ENCODE measurements at regions not wholly inside any gene's neighbourhood (a gene's known extent, or its start where the extent isn't known, plus 50 kb on each side); places are given as distances from the start of the nearest gene placed in this dataset.

DNA sequence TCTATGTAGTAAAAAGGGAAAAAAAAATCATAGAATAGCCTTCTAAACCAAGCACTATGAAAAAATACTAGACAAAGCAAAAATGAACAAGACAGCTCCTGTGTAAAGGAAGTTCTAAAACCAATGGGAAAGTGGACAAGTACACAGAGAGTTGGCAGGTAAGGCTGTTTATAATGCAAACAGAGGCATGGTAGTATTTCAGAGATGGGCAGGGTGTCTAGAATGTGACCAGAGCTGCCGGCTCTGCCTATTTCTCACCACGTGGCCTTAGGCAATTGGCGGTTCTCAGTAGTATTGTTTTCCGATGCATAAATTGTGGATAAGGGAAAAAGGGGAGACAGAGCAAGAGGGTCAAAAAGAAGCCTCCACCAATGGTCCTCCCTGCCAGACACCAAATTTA, 173.6 kb downstream of the ANKRD30B start:
- no peak overlapping the region for H3K27ac ChIP-seq (ENCODE audit: low read depth, low read length)
- H3K4me3 ChIP-seq (ENCODE audit: low read depth, low read length), result no peak overlapping the region
- no peak overlapping the region for H3K9ac ChIP-seq (ENCODE audit: low read length)
- H3K36me3 ChIP-seq (ENCODE audit: control insufficient read depth, insufficient read depth, low read length), result no peaks in the 10 kb centered on the region
- H3K27me3 ChIP-seq (ENCODE audit: control insufficient read depth, insufficient read depth, low read length), result no peaks in the 10 kb centered on the region
- H3K4me1 ChIP-seq (ENCODE audit: control insufficient read depth, insufficient read depth, low read length), result no peaks in the 10 kb centered on the region
- peaks cover 83% of the 10 kb centered on the region for H3K9me3 ChIP-seq (ENCODE audit: control insufficient read depth, insufficient read depth, low read depth, low read length)

DNA sequence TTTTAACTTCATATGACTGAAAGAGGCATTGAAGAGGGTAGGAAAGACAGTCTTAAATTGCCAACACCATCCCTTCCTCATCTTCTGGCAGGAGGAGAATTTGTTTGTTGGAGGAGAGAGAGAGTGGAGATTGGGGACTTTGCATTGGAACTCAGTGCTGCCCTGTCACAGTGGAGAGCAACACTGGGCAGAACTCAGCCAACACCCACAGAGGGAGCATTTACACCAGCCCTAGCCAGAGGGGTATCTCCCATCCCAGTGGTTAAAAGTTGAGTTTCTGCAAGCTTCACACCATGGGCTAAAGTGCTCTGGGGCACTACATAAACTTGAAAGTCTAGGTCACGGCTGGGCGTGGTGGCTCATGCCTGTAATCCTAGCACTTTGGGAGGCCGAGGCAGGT, 174.1 kb downstream of the ANKRD30B start:
- Histone ChIP-seq H3K27ac (ENCODE audit: low read depth, low read length) (no peak overlapping the region), H3K36me3 (ENCODE audit: control insufficient read depth, insufficient read depth, low read length) (no peaks in the 10 kb centered on the region), H3K4me1 (ENCODE audit: control insufficient read depth, insufficient read depth, low read length) (no peaks in the 10 kb centered on the region), H3K4me3 (ENCODE audit: low read depth, low read length) (no peak overlapping the region), H3K27me3 (ENCODE audit: control insufficient read depth, insufficient read depth, low read length) (no peaks in the 10 kb centered on the region), H3K9ac (ENCODE audit: low read length) (no peak overlapping the region), H3K9me3 (ENCODE audit: control insufficient read depth, insufficient read depth, low read depth, low read length) (peaks cover 78% of the 10 kb centered on the region)

DNA sequence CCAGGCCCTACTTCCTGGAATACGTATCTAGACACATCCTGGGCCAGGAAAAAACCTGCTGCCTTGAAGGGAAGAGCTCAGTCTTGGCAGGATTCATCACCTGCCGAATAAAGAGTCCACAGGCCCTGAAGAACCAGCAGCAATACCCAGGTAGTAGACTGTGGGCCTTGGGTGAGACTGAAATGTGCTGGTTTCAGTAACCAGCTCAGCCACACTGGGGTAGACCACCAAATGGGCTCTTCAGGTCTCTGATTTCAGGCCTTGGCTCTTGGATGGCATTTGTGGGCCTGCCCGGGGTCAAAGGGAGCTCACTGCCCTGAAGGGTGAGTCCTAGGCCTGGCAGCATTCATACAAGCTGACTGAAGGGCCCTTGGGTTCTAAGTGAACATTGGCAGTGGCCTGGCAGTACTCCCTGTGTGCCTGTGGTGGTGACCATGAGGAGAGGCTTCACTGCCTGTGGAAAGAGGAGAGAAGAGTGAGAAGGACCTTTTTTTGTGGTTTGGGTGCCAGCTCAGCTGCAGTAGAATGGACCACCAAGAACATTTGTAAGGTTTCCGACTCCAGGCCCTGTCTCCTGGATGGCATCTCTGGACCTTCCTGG, 175.1 kb downstream of the ANKRD30B start:
- Histone ChIP-seq H3K36me3 (ENCODE audit: control insufficient read depth, insufficient read depth, low read length) (no peaks in the 10 kb centered on the region), H3K9me3 (ENCODE audit: control insufficient read depth, insufficient read depth, low read depth, low read length) (peaks cover 74% of the 10 kb centered on the region), H3K9ac (ENCODE audit: low read length) (no peak overlapping the region), H3K4me1 (ENCODE audit: control insufficient read depth, insufficient read depth, low read length) (no peaks in the 10 kb centered on the region), H3K27me3 (ENCODE audit: control insufficient read depth, insufficient read depth, low read length) (no peaks in the 10 kb centered on the region), H3K4me3 (ENCODE audit: low read depth, low read length) (no peak overlapping the region; the same call in 1 of the 2 replicates), H3K27ac (ENCODE audit: low read depth, low read length) (no peak overlapping the region)

DNA sequence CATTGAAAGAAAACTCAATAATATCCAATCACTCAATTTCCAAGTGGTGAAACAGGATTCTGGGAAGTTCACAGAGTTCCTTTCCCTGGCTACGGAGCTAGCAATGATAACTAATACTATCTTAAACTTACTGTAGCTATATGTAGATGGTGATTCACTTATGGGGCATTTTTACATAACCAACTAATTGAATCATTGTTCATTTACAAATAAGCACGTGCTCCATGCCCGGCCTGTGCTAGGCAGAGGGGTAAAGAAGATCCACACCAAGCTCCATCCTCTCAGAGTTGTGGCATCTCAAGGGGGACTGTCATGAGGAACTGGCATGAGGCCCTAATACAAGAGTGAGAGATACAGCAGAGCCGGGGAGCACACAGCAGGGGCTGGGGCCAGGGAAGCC, 176.3 kb downstream of the ANKRD30B start:
- no peak overlapping the region for H3K27ac ChIP-seq (ENCODE audit: low read depth, low read length)
- no peak overlapping the region for H3K4me3 ChIP-seq (ENCODE audit: low read depth, low read length)
- no peaks in the 10 kb centered on the region for H3K27me3 ChIP-seq (ENCODE audit: control insufficient read depth, insufficient read depth, low read length)
- peaks cover 77% of the 10 kb centered on the region; the same call in 1 of the 2 replicates for H3K9me3 ChIP-seq (ENCODE audit: control insufficient read depth, insufficient read depth, low read depth, low read length)
- no peaks in the 10 kb centered on the region for H3K4me1 ChIP-seq (ENCODE audit: control insufficient read depth, insufficient read depth, low read length)
- H3K36me3 ChIP-seq (ENCODE audit: control insufficient read depth, insufficient read depth, low read length), result no peaks in the 10 kb centered on the region
- H3K9ac ChIP-seq (ENCODE audit: low read length), result no peak overlapping the region

DNA sequence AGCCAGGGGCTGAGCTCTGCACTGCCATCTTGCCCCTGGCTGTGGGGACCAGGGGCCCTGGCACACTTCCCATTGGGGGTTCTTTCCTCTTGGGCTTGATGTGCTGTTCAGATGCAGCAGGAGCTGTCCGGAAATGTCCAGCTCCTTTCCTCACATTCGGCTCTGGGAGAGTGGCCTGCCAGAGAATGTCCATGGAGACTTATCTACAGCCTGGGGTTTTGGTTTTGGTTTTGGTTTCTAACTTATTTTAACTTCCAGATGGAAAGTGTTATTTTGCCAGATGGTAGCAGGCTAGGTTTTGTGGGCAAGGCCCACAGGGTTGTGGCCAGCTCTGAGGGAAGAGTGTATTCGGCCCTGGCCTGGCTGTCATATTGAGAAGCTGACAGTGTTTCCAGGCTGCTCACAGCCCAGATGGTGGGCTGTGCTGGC, 177.3 kb downstream of the ANKRD30B start:
- H3K27ac ChIP-seq (ENCODE audit: low read depth, low read length), result no peak overlapping the region
- H3K9ac ChIP-seq (ENCODE audit: low read length), result peak overlapping the region; percentile 20
- H3K4me3 ChIP-seq (ENCODE audit: low read depth, low read length), result no peak overlapping the region
- no peaks in the 10 kb centered on the region for H3K4me1 ChIP-seq (ENCODE audit: control insufficient read depth, insufficient read depth, low read length)
- peaks cover 74% of the 10 kb centered on the region; the same call in 1 of the 2 replicates for H3K9me3 ChIP-seq (ENCODE audit: control insufficient read depth, insufficient read depth, low read depth, low read length)
- H3K36me3 ChIP-seq (ENCODE audit: control insufficient read depth, insufficient read depth, low read length), result no peaks in the 10 kb centered on the region
- no peaks in the 10 kb centered on the region for H3K27me3 ChIP-seq (ENCODE audit: control insufficient read depth, insufficient read depth, low read length)

DNA sequence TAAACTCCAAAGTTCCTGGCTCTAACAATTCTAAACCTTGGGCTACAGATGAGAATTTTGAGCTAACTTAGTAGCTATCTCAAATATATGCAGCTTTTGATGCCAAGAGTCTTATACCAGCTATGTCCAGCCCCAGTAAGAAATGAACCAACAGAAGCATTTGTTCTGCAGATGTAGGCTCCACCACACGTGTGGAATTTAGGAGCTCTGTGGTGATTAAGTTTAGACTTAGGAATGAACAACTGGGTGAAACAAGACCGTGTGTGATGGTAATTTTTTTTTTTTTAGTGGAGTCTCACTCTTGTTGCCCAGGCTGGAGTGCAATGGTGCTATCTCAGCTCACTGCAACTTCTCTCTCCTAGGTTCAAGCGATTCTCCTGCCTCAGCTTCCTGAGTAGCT, 179.7 kb downstream of the ANKRD30B start:
- H3K9me3 ChIP-seq (ENCODE audit: control insufficient read depth, insufficient read depth, low read depth, low read length), result peaks cover 69% of the 10 kb centered on the region; the same call in 1 of the 2 replicates
- no peaks in the 10 kb centered on the region for H3K4me1 ChIP-seq (ENCODE audit: control insufficient read depth, insufficient read depth, low read length)
- H3K27ac ChIP-seq (ENCODE audit: low read depth, low read length), result no peak overlapping the region
- H3K36me3 ChIP-seq (ENCODE audit: control insufficient read depth, insufficient read depth, low read length), result no peaks in the 10 kb centered on the region
- no peak overlapping the region for H3K4me3 ChIP-seq (ENCODE audit: low read depth, low read length)
- no peak overlapping the region for H3K9ac ChIP-seq (ENCODE audit: low read length)
- no peaks in the 10 kb centered on the region for H3K27me3 ChIP-seq (ENCODE audit: control insufficient read depth, insufficient read depth, low read length)

DNA sequence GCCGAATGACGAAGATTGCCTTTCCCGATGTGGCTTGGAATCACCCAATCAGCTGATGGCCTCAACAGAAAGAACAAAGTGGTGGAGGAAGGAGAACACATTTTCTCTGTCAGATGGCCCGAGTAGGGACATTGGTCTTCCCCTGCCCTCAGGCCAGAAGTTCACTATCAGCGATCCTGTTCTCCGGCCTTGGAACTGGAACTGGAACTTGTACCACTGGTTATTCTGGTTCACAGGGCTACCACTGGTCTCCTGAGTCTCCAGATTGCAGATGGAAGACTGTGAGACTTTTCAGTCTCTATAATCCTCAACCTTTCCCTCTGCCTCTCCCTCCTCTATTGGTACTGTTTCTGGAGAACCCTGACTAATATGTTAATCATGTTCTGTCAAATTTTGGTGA, 180.4 kb downstream of the ANKRD30B start:
- peaks cover 69% of the 10 kb centered on the region; the same call in 1 of the 2 replicates for H3K9me3 ChIP-seq (ENCODE audit: control insufficient read depth, insufficient read depth, low read depth, low read length)
- no peak overlapping the region for H3K27ac ChIP-seq (ENCODE audit: low read depth, low read length)
- H3K27me3 ChIP-seq (ENCODE audit: control insufficient read depth, insufficient read depth, low read length), result no peaks in the 10 kb centered on the region
- no peak overlapping the region for H3K4me3 ChIP-seq (ENCODE audit: low read depth, low read length)
- H3K4me1 ChIP-seq (ENCODE audit: control insufficient read depth, insufficient read depth, low read length), result no peaks in the 10 kb centered on the region
- H3K9ac ChIP-seq (ENCODE audit: low read length), result no peak overlapping the region
- H3K36me3 ChIP-seq (ENCODE audit: control insufficient read depth, insufficient read depth, low read length), result no peaks in the 10 kb centered on the region

DNA sequence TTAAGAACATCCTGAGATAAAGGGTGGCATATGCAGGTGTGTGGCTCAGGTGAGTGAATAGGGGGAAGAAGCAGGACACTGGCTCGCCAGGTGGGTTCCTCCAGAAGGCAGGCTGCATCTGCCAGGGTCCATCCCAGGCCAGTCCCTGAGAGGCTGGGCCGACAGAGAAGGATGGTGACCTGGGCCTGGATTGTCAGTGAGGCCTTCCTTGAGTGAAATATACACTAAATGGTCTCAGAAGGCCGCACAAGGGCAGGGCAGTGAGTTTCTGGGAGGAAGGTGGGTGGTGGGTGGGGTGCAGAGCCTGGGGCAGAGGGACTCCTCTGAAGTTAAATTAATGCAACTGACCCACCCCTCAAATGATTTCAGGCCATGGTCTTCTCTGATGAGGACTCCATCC, 182.1 kb downstream of the ANKRD30B start:
- H3K27ac ChIP-seq (ENCODE audit: low read depth, low read length), result no peak overlapping the region
- H3K27me3 ChIP-seq (ENCODE audit: control insufficient read depth, insufficient read depth, low read length), result no peaks in the 10 kb centered on the region
- peaks cover 72% of the 10 kb centered on the region; the same call in 1 of the 2 replicates for H3K9me3 ChIP-seq (ENCODE audit: control insufficient read depth, insufficient read depth, low read depth, low read length)
- H3K4me1 ChIP-seq (ENCODE audit: control insufficient read depth, insufficient read depth, low read length), result no peaks in the 10 kb centered on the region; the same call in 1 of the 2 replicates
- H3K36me3 ChIP-seq (ENCODE audit: control insufficient read depth, insufficient read depth, low read length), result no peaks in the 10 kb centered on the region
- no peak overlapping the region for H3K9ac ChIP-seq (ENCODE audit: low read length)
- no peak overlapping the region for H3K4me3 ChIP-seq (ENCODE audit: low read depth, low read length)

DNA sequence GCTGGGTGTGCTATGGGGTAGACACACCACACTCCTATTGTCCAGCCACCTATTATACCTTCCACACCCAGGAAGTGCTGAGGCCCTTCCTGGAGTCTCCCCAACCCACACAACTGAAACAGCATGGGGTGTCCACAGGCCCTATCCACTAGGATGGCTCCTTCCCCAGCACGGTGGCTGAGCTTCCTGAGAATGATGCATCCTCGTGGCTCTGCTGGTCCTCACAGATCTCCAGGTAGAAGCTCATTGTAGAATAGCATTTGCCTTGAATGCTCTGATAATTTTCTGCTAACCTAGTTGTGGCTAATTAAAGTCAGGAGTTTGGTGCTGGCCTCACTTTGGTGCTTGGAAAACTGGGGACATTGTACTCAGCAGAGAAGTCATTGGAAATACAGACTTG, 182.6 kb downstream of the ANKRD30B start:
- Histone ChIP-seq H3K9me3 (ENCODE audit: control insufficient read depth, insufficient read depth, low read depth, low read length) (peaks cover 72% of the 10 kb centered on the region; the same call in 1 of the 2 replicates), H3K4me1 (ENCODE audit: control insufficient read depth, insufficient read depth, low read length) (no peaks in the 10 kb centered on the region; the same call in 1 of the 2 replicates), H3K27me3 (ENCODE audit: control insufficient read depth, insufficient read depth, low read length) (no peaks in the 10 kb centered on the region), H3K36me3 (ENCODE audit: control insufficient read depth, insufficient read depth, low read length) (no peaks in the 10 kb centered on the region), H3K9ac (ENCODE audit: low read length) (no peak overlapping the region), H3K27ac (ENCODE audit: low read depth, low read length) (no peak overlapping the region), H3K4me3 (ENCODE audit: low read depth, low read length) (no peak overlapping the region)

DNA sequence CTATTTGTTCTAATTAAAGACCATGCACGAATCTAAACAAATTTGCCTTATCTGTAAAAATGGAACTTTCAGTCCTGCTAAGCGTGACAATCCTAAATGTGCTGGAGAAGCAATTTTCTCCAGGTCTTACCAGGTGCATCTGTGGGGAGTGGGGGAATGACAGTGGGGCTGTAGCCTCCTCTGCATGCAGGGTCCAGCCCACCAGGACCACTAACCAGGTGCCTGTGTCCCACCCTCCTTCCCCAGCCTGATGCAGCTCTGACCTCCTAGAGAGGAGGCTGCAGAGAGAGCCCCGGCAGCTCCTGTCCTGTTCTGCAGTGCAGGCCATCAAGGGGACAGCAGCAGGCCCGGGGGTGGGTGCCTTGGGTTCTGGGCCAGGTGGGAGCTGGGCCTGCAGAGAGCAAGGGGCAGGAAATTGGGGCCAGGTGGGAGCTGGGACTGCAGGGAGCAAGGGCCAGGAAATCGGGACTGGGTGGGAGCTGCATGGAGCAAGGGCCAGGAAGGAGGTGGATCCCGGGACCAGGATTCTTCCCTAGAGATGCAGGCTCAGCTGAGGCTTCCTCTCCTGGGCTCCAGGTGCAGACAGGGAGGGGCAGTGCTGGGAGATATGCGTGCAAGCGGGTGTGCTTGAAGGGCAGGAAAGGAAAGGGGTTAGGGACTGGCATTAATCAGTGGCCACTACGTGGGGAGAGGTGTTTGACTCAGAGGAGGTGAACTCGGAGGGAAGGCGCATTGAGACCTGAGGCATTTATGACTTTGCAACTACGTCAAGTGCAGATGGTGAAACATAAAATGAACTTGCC, 185.3 kb downstream of the ANKRD30B start:
- H3K27me3 ChIP-seq (ENCODE audit: control insufficient read depth, insufficient read depth, low read length), result no peaks in the 10 kb centered on the region
- H3K27ac ChIP-seq (ENCODE audit: low read depth, low read length), result no peak overlapping the region
- peaks cover 80% of the 10 kb centered on the region; the same call in 1 of the 2 replicates for H3K9me3 ChIP-seq (ENCODE audit: control insufficient read depth, insufficient read depth, low read depth, low read length)
- no peak overlapping the region for H3K4me3 ChIP-seq (ENCODE audit: low read depth, low read length)
- H3K4me1 ChIP-seq (ENCODE audit: control insufficient read depth, insufficient read depth, low read length), result no peaks in the 10 kb centered on the region; the same call in 1 of the 2 replicates
- no peak overlapping the region for H3K9ac ChIP-seq (ENCODE audit: low read length)
- no peaks in the 10 kb centered on the region for H3K36me3 ChIP-seq (ENCODE audit: control insufficient read depth, insufficient read depth, low read length)

DNA sequence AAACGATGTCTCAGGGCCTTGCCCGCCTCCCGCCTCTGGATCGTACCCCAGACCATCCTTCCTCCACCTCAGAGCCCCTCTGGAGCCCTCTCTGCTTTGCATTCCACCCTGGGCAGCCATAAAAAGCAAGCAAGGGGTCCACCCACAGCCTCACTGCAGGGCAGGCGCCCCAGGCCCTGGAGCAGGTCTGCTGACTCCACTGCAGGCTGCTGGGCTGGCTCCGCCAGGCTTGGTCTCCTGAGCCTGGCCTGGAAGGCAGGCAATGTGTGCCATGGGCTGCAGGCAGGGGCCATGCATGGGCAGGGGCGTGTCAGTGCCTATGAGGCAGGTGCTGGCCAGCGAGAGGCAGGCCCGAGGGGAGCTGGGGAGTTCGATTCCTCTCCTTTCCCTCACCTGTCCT, 186.0 kb downstream of the ANKRD30B start:
- peaks cover 80% of the 10 kb centered on the region; the same call in 1 of the 2 replicates for H3K9me3 ChIP-seq (ENCODE audit: control insufficient read depth, insufficient read depth, low read depth, low read length)
- no peak overlapping the region for H3K27ac ChIP-seq (ENCODE audit: low read depth, low read length)
- H3K4me1 ChIP-seq (ENCODE audit: control insufficient read depth, insufficient read depth, low read length), result no peaks in the 10 kb centered on the region; the same call in 1 of the 2 replicates
- H3K36me3 ChIP-seq (ENCODE audit: control insufficient read depth, insufficient read depth, low read length), result no peaks in the 10 kb centered on the region
- H3K9ac ChIP-seq (ENCODE audit: low read length), result no peak overlapping the region
- no peak overlapping the region for H3K4me3 ChIP-seq (ENCODE audit: low read depth, low read length)
- H3K27me3 ChIP-seq (ENCODE audit: control insufficient read depth, insufficient read depth, low read length), result no peaks in the 10 kb centered on the region
